Testis (tissue), 2 donors: ENCODE measurements at regions not wholly inside any gene's neighbourhood (a gene's known extent, or its start where the extent isn't known, plus 50 kb on each side); places are given as distances from the start of the nearest gene placed in this dataset.

Experiments used
- DNase-seq: peaks from one replicate; pipeline ENCODE4 v3.0.0-alpha.2; 2019
- H3K27ac ChIP-seq, 2 donors: fragments of 200-600 bp; sonication (generic); one replicate each; pipeline ENCODE4 v1.5.1; 2019
- H3K27me3 ChIP-seq: fragments of 200-600 bp; sonication (generic); one replicate; pipeline ENCODE4 v1.5.1; 2019
- H3K36me3 ChIP-seq: fragments of 200-600 bp; sonication (generic); one replicate; pipeline ENCODE4 v1.5.1; 2017; ENCODE audit warnings: low read depth; ENCODE audit errors: missing control alignments
- H3K4me1 ChIP-seq: fragments of 200-600 bp; sonication (generic); one replicate; pipeline ENCODE4 v1.5.1; 2019
- H3K4me3 ChIP-seq, 2 donors: fragments of 200-600 bp; sonication (generic); one replicate each; pipeline ENCODE4 v1.5.1; 2017 to 2019
- H3K9me3 ChIP-seq: fragments of 200-600 bp; sonication (generic); one replicate; pipeline ENCODE4 v1.5.1; 2017
- CTCF ChIP-seq, 3 experiments: fragments of 450-650 bp in 2 of 3; fragments of 200-600 bp in 1 of 3; sonication (generic) in 1 of 3; IDR thresholded peaks; one replicate each; pipeline ENCODE4 v1.5.1; 2016 to 2019; ENCODE audit warnings: antibody characterized with exemption in 3 of 3, mild to moderate bottlenecking in 2 of 3, moderate library complexity in 1 of 3
- POLR2A ChIP-seq: fragments of 450-650 bp; IDR thresholded peaks from one replicate; pipeline ENCODE4 v1.6.1; 2017; ENCODE audit warnings: antibody characterized with exemption, mild to moderate bottlenecking, moderate library complexity
- WGBS, 2 donors: methylation state at CpG; one replicate each; pipeline ENCODE4 v1.1.5; 2018; 5-methylcytosine and 5-hydroxymethylcytosine counted together
- intact Hi-C: fragments of 100-400 bp; cut with DNase I; formaldehyde crosslinking; loops from one replicate; pipeline ENCODE4 v1.15.1; 2023; ENCODE audit warnings: low total_unique reads

DNA sequence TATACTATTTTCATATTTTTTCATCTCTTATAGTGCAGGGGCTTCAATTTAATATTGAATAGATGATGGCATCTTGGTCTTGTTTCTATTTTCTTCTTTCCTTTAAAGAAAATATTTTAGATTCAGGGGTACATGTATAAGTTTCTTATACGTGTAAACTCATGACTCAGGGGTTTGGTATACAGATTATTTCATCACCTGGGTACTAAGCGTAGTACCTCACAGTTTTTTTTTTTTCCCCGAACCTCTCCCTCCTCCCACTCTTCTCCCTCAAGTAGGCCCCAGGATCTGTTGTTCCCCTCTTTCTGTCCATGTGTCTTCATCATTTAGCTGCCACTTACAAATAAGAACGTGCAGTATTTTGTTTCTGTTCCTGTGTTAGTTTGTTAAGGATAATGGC is 172.6 kb downstream of the TMTC3 start:
- intact Hi-C loops, result no loop called here
- no peak for DNase-seq
- Histone ChIP-seq H3K9me3 (no peaks in the 10 kb centered on the region), H3K4me3 (no peak overlapping the region), H3K36me3 (no peaks in the 10 kb centered on the region), H3K27me3 (no peaks in the 10 kb centered on the region), H3K4me1 (no peaks in the 10 kb centered on the region), H3K27ac (no peak overlapping the region)
- 88 to 92% methylated on average over 4 of the region's 4 CpGs for WGBS, 2 donors
- no peak for TF ChIP-seq CTCF (IDR thresholded peaks at IDR 0.05)
- no peak for TF ChIP-seq POLR2A

DNA sequence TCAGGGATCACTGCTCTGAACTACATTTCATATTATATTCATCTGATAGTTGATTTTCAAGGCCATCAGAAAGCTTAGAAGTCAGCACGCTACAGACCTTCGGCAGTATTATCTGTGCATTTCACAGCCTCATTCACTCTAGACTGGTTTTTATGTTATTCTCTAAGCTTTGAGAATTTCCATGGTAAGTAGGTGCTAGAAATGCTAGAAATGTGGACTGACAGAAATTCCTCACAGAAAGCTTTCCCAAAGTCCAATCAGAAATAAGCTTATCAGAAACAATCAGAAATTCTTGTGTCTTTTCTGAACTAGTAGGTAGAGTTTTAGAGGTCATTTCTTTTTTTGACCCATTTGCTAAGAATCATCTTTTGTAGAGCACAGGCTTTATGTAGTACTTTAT is 176.6 kb downstream of the TMTC3 start:
- Histone ChIP-seq H3K36me3 (no peaks in the 10 kb centered on the region), H3K9me3 (no peaks in the 10 kb centered on the region), H3K4me3 (no peak overlapping the region), H3K27me3 (no peaks in the 10 kb centered on the region), H3K4me1 (no peaks in the 10 kb centered on the region), H3K27ac (no peak overlapping the region)
- WGBS, 2 donors, result 65 to 80% methylated on average over 2 of the region's 2 CpGs
- intact Hi-C loops, result no loop called here
- DNase-seq, result no peak
- no peak for TF ChIP-seq POLR2A
- no peak for TF ChIP-seq CTCF (IDR thresholded peaks at IDR 0.05)

GRCh38 chr12:88325076-88325815 is 183.1 kb downstream of the TMTC3 start:
- Histone ChIP-seq H3K36me3 (no peaks in the 10 kb centered on the region), H3K4me3 (no peak overlapping the region), H3K27ac (no peak overlapping the region), H3K9me3 (no peaks in the 10 kb centered on the region), H3K27me3 (no peaks in the 10 kb centered on the region), H3K4me1 (no peaks in the 10 kb centered on the region)
- TF ChIP-seq CTCF (IDR thresholded peaks at IDR 0.05) (no peak), POLR2A (no peak)
- WGBS, 2 donors, result 46 to 50% methylated on average over 1 of the region's 1 CpG
- no peak for DNase-seq
- intact Hi-C loops, result no loop called here

DNA sequence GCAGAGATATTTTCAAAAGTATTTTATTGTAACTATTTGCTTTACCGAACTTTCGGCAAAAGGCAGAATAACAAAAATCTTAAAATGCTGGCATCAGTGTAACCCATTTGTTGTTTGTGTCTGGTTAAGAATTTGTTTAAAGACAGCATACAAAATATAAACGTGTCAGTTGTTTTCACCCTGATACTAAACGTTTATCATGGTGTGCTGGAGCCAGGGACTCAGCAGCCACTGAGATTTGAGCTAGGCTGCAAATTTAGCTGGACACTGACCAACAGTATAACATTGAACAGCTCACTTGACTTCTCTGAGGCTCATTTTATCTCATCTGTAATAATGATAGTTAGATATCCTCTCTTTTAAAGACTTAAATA is 183.7 kb downstream of the TMTC3 start:
- Histone ChIP-seq H3K36me3 (no peaks in the 10 kb centered on the region), H3K27ac (no peak overlapping the region), H3K9me3 (no peaks in the 10 kb centered on the region), H3K27me3 (no peaks in the 10 kb centered on the region), H3K4me3 (no peak overlapping the region), H3K4me1 (no peaks in the 10 kb centered on the region)
- no peak for DNase-seq
- intact Hi-C loops, result no loop called here
- TF ChIP-seq CTCF (IDR thresholded peaks at IDR 0.05) (no peak), POLR2A (no peak)
- WGBS, 2 donors, result 30 to 56% methylated on average over 4 of the region's 4 CpGs

DNA sequence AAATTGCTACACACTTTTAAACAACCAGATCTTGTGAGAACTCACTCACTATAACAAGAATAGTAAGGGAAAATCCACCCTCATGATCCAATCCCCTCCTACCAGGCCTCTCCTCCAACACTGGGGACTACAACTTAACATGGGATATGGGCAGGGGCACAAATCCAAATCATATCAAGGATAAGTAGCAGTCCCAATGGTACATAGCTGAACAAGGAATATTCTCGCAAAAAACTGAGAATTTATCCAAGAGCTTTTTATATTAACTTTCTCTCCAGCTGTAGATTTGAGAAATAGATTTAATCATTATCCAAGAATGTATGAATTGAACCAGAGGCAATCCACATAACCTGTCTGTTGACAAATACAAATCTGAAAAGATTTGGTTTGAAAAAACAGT is 185.2 kb downstream of the TMTC3 start:
- Histone ChIP-seq H3K27me3 (no peaks in the 10 kb centered on the region), H3K9me3 (no peaks in the 10 kb centered on the region), H3K27ac (no peak overlapping the region), H3K4me3 (no peak overlapping the region), H3K36me3 (no peaks in the 10 kb centered on the region), H3K4me1 (no peaks in the 10 kb centered on the region)
- no peak for DNase-seq
- TF ChIP-seq CTCF (IDR thresholded peaks at IDR 0.05) (no peak), POLR2A (no peak)
- intact Hi-C loops, result no loop called here
- WGBS, 2 donors, result 76 to 93% methylated on average over 1 of the region's 1 CpG
